Activated naive CD8-positive, alpha-beta T cell treated with anti-CD3 and anti-CD28 coated beads, Interleukin-2, amount 50 U/mL, for 24 hours (primary cell): ENCODE measurements at regions not wholly inside any gene's neighbourhood (a gene's known extent, or its start where the extent isn't known, plus 50 kb on each side); places are given as distances from the start of the nearest gene placed in this dataset.

Source experiments
- ATAC-seq: fragments of 150-1000 bp; cut with Tn5 transposase; one replicate; pipeline ENCODE4 v1.10.0; 2021
- DNase-seq: peaks from one replicate; pipeline ENCODE4 v3.0.0; 2021
- H3K27ac Mint-ChIP-seq: one replicate; pipeline ENCODE4 v1.8.0; 2021; ENCODE audit warnings: mild to moderate bottlenecking, mixed read lengths
- H3K27me3 Mint-ChIP-seq: one replicate; pipeline ENCODE4 v1.8.0; 2021; ENCODE audit warnings: mixed read lengths
- H3K36me3 Mint-ChIP-seq: one replicate; pipeline ENCODE4 v1.8.0; 2021; ENCODE audit warnings: low read depth, mixed read lengths
- H3K4me1 Mint-ChIP-seq: one replicate; pipeline ENCODE4 v1.8.0; 2021; ENCODE audit warnings: mixed read lengths
- H3K4me3 Mint-ChIP-seq: one replicate; pipeline ENCODE4 v1.8.0; 2021; ENCODE audit warnings: mild to moderate bottlenecking, moderate library complexity, mixed read lengths
- H3K9me3 Mint-ChIP-seq: one replicate; pipeline ENCODE4 v1.8.0; 2021; ENCODE audit warnings: mixed read lengths

DNA sequence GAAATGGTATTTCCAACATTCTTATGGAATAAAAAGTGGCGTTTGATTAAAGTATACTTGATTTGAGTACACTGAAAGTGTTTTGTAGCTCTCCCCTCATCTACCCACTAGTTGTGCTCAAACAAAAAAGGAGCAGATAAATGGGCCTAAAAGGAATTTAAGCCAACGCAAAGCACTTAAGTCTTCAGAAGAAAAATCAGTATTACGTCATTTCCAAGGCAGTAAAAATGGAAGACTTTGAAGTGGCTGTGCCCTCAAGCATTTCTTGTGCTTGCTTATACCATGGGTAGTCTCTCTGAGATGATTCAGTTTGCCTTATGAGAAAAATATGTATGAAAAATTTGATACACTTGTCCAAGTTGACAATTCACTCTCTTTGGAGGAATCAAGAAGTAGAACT is 279.9 kb upstream of the CD180 start:
- ATAC-seq (no peak), DNase-seq (no peak)
- H3K36me3 Mint-ChIP-seq, result no peaks in the 10 kb centered on the region
- H3K4me3 Mint-ChIP-seq, result no peak overlapping the region
- H3K9me3 Mint-ChIP-seq, result no peaks in the 10 kb centered on the region
- H3K27ac Mint-ChIP-seq, result no peak overlapping the region
- H3K4me1 Mint-ChIP-seq, result peaks cover 3% of the 10 kb centered on the region
- no peaks in the 10 kb centered on the region for H3K27me3 Mint-ChIP-seq

DNA sequence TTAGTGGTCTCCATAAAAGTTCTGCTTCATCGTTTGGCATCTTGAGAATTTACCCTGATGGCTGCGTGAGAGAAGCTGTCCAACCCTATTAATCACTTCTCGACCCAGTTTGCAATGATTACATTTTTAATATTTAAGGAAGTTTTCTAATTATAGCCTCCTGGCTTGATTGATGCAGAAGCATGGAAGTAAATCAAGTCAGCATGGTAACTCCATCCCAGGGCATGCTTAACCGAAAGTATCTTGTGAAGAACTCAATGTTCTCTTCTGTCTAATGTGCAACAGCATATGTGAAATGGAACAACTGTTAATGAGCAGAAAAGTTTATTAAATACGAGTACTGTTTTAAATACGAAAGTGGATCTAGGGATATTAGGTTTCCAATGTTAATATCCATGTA is 278.9 kb upstream of the CD180 start:
- Mint-ChIP-seq H3K4me1 (peaks cover 3% of the 10 kb centered on the region), H3K36me3 (no peaks in the 10 kb centered on the region), H3K27ac (no peak overlapping the region), H3K27me3 (no peaks in the 10 kb centered on the region), H3K9me3 (no peaks in the 10 kb centered on the region), H3K4me3 (no peak overlapping the region)
- DNase-seq (no peak), ATAC-seq (no peak)

DNA sequence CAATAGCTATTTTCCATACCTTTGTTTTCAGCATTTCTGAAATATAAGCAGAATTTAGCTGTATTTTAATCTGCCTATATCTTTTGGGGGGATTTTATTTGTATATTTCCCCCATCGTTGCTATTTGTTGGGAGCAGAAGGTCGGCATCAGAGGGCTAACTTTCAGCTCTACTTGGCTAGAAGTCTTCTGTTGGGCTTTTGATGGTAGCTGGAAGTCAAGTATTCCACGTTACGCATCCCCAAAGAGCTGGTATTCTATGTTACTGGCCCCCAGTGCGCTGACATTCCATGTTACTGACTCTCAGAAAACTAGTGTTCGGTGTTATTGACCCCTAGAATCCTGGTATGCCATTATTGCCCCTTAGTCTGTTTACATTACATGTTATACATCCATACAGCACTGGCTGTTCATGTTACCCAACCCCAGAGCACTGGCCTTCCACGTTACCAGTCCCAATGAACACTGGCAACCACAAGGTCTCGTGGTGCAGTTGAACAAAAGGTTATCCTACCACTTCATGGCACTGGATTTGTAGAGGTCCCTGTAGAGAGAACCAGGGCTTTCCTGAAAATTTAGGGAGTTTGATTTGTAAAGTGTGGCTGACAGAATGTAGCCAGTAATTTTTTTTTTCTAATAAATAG is 278.1 kb upstream of the CD180 start:
- no peaks in the 10 kb centered on the region for H3K36me3 Mint-ChIP-seq
- DNase-seq, result no peak
- no peaks in the 10 kb centered on the region for H3K9me3 Mint-ChIP-seq
- peaks cover 3% of the 10 kb centered on the region for H3K4me1 Mint-ChIP-seq
- no peaks in the 10 kb centered on the region for H3K27me3 Mint-ChIP-seq
- ATAC-seq, result no peak
- H3K27ac Mint-ChIP-seq, result no peak overlapping the region
- H3K4me3 Mint-ChIP-seq, result no peak overlapping the region

DNA sequence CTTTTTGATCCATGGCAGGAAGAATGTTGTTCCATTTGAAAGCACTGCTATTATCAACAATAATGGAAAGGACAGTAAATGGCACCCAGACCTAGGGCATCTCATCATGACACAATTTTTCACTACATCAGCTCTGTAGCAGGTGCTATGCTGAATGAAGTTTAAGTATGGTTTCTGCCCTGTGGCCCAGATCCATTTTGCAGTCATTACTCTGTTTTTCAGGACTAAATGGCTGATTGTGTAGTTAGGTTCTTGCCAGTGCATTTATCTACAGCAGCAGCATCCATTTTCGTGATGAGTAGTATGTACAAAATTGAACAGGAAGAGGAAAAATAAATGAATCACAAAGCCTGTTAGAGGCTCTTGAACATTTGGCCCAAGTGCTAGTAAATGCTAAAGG is 270.5 kb upstream of the CD180 start:
- H3K9me3 Mint-ChIP-seq, result no peaks in the 10 kb centered on the region
- no peaks in the 10 kb centered on the region for H3K4me1 Mint-ChIP-seq
- no peak overlapping the region for H3K27ac Mint-ChIP-seq
- DNase-seq (no peak), ATAC-seq (no peak)
- H3K27me3 Mint-ChIP-seq, result no peaks in the 10 kb centered on the region
- no peak overlapping the region for H3K4me3 Mint-ChIP-seq
- no peaks in the 10 kb centered on the region for H3K36me3 Mint-ChIP-seq

DNA sequence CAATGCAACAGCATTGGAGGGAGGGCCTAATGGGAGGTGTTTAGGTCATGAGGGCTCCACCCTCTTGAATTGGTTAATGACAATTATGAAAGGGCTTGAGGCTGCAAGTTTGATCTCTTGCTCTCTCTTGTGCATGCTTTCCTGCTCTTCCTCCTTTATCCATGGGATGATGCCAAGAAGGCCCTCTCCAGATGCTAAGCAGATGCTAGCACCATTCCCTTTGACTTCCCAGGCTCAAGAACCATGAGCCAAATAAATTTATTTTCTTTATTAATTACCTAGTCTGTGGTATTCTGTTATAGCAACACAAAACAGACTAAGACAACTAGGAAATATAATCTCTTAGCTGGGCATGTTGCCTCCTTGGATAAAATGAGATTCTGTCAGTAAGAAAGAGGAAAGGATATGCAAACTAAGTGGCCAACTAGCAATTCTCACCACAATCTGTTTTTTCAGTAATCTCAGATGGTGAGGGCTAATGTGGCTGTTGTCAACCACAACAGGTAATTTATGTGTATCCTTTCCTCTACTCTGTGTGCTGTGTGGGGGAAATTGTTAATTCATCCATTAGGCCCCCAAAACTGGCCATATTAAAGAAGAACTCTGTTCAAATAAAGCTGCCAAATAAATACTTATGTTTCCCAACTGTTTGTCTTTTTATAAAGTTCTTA is 269.1 kb upstream of the CD180 start:
- Mint-ChIP-seq H3K9me3 (no peaks in the 10 kb centered on the region), H3K4me1 (no peaks in the 10 kb centered on the region), H3K27me3 (no peaks in the 10 kb centered on the region), H3K4me3 (no peak overlapping the region), H3K36me3 (no peaks in the 10 kb centered on the region), H3K27ac (no peak overlapping the region)
- ATAC-seq (no peak), DNase-seq (no peak)

DNA sequence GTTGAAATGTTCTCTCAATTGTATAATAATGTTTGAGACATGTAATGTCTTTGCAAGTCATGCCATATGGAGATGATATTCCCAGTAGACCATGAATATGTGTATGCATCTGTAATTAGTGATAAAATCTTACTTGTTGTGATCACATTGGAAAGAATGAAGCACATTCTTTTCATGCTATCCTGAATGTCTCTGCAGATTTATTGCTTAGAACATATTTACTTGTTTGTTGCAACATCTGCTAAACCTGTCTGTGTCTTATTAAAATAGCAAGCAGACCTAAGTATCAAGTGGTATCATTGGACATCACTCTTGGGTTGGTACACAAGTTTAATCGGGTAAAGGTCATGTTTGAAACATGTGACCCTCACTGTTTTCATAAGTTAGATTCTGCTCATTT is 265.5 kb upstream of the CD180 start:
- Mint-ChIP-seq H3K36me3 (no peaks in the 10 kb centered on the region), H3K27me3 (no peaks in the 10 kb centered on the region), H3K9me3 (no peaks in the 10 kb centered on the region), H3K4me1 (no peaks in the 10 kb centered on the region), H3K4me3 (no peak overlapping the region), H3K27ac (no peak overlapping the region)
- no peak for ATAC-seq
- DNase-seq, result no peak

DNA sequence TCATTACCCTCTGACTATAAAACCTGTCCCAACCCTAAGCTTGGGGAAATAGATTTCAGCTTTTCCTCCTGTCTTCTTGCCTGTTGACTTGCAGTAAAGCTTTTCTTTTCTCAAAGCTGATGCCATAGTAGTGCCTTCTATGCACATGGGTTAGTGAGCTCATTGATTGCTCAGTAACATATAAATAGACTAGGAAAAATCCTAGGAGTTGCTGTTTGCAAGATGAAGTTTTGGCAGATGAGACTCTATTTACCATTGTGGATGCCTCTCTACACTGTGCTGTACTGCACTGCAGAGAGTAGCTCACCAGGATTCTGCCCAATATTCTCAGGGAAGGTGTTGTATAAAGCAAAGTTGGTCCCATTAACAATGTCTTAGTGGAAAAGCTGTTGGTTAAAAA is 262.7 kb upstream of the CD180 start:
- ATAC-seq (no peak), DNase-seq (no peak)
- Mint-ChIP-seq H3K4me3 (no peak overlapping the region), H3K27ac (no peak overlapping the region), H3K36me3 (no peaks in the 10 kb centered on the region), H3K27me3 (no peaks in the 10 kb centered on the region), H3K4me1 (peaks cover 2% of the 10 kb centered on the region), H3K9me3 (no peaks in the 10 kb centered on the region)

DNA sequence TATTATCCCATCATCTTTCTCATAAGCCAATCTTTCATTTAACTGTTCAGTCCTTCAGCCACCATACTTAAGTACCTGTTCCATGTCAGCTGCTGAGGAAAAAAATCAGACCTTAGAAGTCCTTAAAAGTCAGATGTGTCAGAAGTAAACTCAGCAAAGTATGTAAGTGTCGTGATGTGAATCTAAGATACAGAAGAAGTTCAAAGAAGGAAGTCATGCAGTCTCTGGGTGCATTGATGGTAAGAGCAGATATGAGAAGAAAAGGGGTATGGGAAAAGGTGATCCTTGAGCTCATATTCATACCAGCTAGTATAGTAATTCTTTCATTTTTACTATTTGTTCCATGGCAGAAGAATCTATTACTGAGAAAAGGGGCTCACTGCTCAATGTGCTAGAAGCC is 259.4 kb upstream of the CD180 start:
- Mint-ChIP-seq H3K4me1 (peaks cover 2% of the 10 kb centered on the region), H3K4me3 (no peak overlapping the region), H3K27me3 (no peaks in the 10 kb centered on the region), H3K9me3 (no peaks in the 10 kb centered on the region), H3K27ac (no peak overlapping the region), H3K36me3 (no peaks in the 10 kb centered on the region)
- no peak for DNase-seq
- ATAC-seq, result peak; percentile 20

DNA sequence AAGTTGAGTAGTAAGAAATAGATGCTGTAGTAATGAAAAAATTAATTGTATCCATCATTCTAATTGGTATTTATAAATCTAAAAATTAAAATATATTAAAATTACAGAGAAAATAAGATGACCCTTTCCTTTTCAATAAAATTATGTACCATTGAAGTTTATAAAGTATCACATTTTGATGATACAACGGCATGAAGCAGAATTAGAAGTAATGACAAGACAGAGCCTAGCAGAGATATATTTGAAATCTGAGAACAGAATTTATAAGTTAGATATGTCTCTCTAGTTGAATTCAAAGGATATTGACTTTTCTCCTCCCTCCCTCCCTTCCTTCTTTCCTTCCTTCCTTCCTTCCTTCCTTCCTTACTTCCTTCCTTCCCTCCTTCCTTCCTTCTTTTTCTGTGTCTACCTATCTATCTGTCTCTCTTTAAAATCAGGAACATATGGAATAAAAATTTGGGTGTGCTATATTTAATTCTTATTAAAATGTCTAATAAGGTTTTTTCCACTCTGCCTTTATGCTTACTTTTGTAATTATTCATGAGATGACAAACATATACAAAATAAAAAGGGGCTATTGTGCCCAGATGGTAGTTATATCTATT is 258.5 kb upstream of the CD180 start:
- no peak overlapping the region for H3K27ac Mint-ChIP-seq
- peaks cover 2% of the 10 kb centered on the region for H3K4me1 Mint-ChIP-seq
- no peaks in the 10 kb centered on the region for H3K9me3 Mint-ChIP-seq
- ATAC-seq, result no peak
- no peaks in the 10 kb centered on the region for H3K27me3 Mint-ChIP-seq
- no peak for DNase-seq
- no peak overlapping the region for H3K4me3 Mint-ChIP-seq
- no peaks in the 10 kb centered on the region for H3K36me3 Mint-ChIP-seq

DNA sequence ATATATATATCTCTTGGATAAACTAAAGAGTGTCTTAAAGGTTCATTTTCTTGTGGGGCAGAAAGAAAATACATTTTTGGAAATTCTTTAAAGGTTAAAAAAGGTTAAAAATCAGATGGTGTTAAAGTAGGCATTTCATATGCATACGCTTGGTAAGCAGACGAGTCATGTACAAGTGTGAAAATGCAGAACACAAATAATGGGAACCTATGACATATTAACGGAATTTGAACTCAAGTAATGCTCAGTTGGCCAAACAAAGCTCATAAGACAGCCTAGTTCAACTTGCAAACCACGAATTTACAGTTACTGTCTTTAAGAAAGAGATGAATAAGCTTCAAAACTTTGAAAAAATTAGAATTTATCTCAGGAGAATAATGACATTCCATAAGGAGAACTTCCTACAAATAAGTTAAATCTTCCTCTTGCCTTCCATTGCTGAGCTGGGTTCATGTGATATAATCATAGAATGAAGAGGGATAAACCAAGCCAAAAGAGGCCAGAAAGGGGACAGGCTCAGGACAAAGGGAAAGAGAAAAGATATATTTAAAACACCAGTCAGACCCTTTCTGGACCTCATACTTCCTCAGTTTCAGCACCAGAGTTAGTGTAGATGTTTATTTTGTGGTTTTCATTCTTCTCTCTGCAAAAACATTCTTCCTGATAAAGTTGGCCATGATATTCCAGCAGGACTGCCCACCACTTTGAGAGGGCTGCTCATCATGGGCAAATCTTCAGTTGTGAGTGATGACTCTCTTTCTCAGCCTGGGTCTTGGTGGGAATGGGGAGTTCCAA is 256.7 kb upstream of the CD180 start:
- H3K36me3 Mint-ChIP-seq, result no peaks in the 10 kb centered on the region
- no peaks in the 10 kb centered on the region for H3K27me3 Mint-ChIP-seq
- ATAC-seq (no peak), DNase-seq (no peak)
- H3K27ac Mint-ChIP-seq, result no peak overlapping the region
- H3K9me3 Mint-ChIP-seq, result no peaks in the 10 kb centered on the region
- H3K4me1 Mint-ChIP-seq, result peaks cover 2% of the 10 kb centered on the region
- H3K4me3 Mint-ChIP-seq, result no peak overlapping the region

DNA sequence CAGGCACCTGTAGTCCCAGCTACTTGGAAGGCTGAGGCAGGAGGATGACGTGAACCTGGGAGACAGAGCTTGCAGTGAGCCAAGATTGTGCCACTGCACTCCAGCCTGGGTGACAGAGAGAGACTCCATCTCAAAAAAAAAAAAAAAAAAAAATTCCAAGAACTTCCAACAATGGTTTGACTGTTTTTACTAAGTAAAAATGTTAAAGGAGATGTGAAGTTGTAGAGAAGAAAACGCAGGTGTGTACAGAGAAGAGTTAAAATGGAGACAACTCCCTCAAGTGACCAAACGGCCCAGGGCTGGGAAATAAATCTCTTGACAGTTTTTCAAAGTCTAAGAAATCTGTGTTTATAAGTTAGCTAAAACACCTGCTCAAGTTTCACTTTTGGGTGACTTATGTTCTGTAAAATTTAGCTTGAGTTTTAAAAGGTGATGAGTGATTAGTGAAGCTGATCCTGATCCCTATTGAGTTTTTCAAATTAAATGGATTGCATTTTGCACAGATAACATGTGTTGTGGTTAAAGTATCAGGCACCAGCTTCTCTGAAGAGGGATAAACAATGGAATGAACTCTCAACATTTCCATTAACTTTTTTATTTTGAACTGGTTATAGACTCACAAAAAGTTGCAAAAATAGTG is 255.2 kb upstream of the CD180 start:
- H3K27ac Mint-ChIP-seq, result no peak overlapping the region
- H3K4me1 Mint-ChIP-seq, result peaks cover 2% of the 10 kb centered on the region
- no peak for DNase-seq
- H3K4me3 Mint-ChIP-seq, result no peak overlapping the region
- no peaks in the 10 kb centered on the region for H3K9me3 Mint-ChIP-seq
- H3K36me3 Mint-ChIP-seq, result no peaks in the 10 kb centered on the region
- no peaks in the 10 kb centered on the region for H3K27me3 Mint-ChIP-seq
- ATAC-seq, result no peak

DNA sequence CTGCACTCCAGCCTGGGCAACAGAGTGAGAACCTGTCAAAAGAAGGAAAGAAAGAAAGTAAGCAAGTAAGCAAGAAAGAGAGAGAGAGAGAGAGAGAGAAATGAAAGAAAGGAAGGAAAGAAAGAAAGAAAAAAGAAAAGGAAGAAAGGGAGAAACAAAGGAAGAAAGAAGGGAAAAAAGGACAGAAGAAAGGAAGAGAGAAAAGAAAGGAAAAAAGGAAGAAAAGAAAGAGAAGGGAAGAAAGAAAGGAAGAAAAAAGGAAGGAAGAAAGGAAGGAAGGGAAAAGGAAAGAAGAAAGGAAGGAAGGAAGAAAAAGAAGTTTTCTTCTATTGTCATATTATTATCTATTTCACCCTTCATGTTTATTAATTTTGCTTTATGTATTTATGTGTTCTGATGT is 251.1 kb upstream of the CD180 start:
- no peak overlapping the region for H3K27ac Mint-ChIP-seq
- no peaks in the 10 kb centered on the region for H3K9me3 Mint-ChIP-seq
- ATAC-seq (no peak), DNase-seq (no peak)
- no peaks in the 10 kb centered on the region for H3K36me3 Mint-ChIP-seq
- no peaks in the 10 kb centered on the region for H3K4me1 Mint-ChIP-seq
- no peak overlapping the region for H3K4me3 Mint-ChIP-seq
- H3K27me3 Mint-ChIP-seq, result no peaks in the 10 kb centered on the region

DNA sequence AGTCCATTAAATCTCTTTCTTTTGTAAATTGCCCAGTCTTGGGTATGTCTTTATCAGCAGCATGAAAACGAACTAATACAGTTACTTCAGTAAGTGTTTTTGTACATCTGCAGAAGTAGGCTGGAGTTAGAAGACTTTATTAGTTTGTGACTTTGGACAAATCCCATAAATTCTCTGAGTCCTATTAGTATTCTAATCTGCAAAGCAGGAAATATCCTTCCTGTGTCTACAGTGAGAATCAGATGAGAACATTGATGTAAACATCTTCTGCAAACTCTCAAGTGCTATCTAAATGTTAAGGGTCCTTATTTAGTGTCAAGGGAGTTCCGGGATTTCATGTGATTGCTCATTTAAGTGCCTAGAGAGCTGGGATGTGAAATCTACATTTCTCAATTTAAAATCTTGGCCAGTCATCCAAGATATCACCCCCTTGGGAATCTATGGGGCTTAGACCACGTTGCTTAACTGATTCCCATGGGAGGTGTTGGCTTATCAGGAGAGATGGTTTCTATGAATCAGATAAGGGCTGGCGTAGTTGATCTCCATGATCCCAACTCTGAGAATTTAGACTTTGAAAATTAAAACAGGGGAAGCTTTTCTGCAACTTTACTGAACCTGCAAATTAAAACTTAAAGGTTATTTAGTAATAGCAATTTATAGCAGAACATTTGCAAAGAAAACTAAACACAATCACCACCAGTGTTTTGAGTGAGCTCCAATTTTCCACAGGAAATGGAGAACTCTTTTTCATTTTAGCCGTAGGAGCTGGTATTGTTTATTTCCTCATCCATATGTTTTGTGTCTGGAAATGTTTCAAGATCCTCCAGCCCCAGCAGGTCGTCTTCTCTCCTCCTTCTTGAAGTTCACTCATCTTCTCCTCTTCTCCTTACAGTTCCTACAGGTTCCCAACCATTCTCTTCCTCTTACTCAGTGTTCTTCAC is 241.6 kb upstream of the CD180 start:
- Mint-ChIP-seq H3K4me1 (no peaks in the 10 kb centered on the region), H3K4me3 (no peak overlapping the region), H3K27ac (no peak overlapping the region), H3K36me3 (no peaks in the 10 kb centered on the region), H3K27me3 (no peaks in the 10 kb centered on the region), H3K9me3 (no peaks in the 10 kb centered on the region)
- ATAC-seq (no peak), DNase-seq (no peak)

DNA sequence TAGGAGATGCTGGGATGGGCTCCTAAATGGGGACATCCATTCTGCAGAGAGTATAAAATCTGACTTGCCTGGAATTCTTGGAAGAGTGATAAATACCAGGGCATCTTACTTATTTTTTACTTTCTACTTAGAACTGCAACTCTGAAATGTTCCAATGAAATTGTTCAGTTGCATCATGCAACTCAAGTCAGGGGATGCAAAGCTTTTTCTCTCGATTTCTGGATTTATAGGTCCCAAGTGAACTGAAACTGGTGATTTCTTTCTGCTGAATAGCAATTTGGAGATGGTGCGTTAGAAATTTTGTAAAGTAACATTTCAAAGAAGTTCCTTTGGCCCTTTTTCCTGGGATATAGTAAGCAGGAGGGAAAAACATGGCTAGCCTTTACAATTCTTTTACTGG is 238.4 kb upstream of the CD180 start:
- H3K4me3 Mint-ChIP-seq, result no peak overlapping the region

More for the DNA sequence above, 238.4 kb upstream of the CD180 start:
- ATAC-seq (no peak), DNase-seq (no peak)
- no peaks in the 10 kb centered on the region for H3K36me3 Mint-ChIP-seq
- no peaks in the 10 kb centered on the region for H3K4me1 Mint-ChIP-seq
- H3K9me3 Mint-ChIP-seq, result no peaks in the 10 kb centered on the region
- no peak overlapping the region for H3K27ac Mint-ChIP-seq
- H3K27me3 Mint-ChIP-seq, result no peaks in the 10 kb centered on the region
